ENCODE measurements at regions not wholly inside any gene's neighbourhood (a gene's known extent, or its start where the extent isn't known, plus 50 kb on each side); places are given as distances from the start of the nearest gene placed in this dataset.
"Not testable (repeated sequence)": the region's sequence is repeated elsewhere in the genome, so short reads cannot be mapped to it uniquely, and the experiment has no call there.

- TF ChIP-seq CTCF (IDR thresholded peaks at IDR 0.05): no peak
- Mint-ChIP-seq H3K9me3 (peaks cover 8% of the 10 kb centered on the region), H3K4me1 (no peaks in the 10 kb centered on the region), H3K27me3 (ENCODE audit: low read depth, poor library complexity) (peaks cover 4% of the 10 kb centered on the region), H3K27ac (no peak overlapping the region), H3K36me3 (ENCODE audit: low read depth) (no peaks in the 10 kb centered on the region), H3K4me3 (no peak overlapping the region)
- no peak for DNase-seq
Observed at GRCh38 chr9:10867194-10867593, 254.4 kb upstream of the PTPRD start.

- Mint-ChIP-seq H3K4me3 (no peak overlapping the region), H3K4me1 (no peaks in the 10 kb centered on the region), H3K27me3 (ENCODE audit: low read depth, poor library complexity) (peaks cover 4% of the 10 kb centered on the region), H3K9me3 (peaks cover 11% of the 10 kb centered on the region), H3K36me3 (ENCODE audit: low read depth) (no peaks in the 10 kb centered on the region), H3K27ac (no peak overlapping the region)
- DNase-seq: no peak
- TF ChIP-seq CTCF (IDR thresholded peaks at IDR 0.05): no peak
Observed at GRCh38 chr9:10869687-10870086, 256.9 kb upstream of the PTPRD start.

- H3K27me3 Mint-ChIP-seq (ENCODE audit: low read depth, poor library complexity): peaks cover 4% of the 10 kb centered on the region
- no peaks in the 10 kb centered on the region for H3K36me3 Mint-ChIP-seq (ENCODE audit: low read depth)
- TF ChIP-seq CTCF (IDR thresholded peaks at IDR 0.05): no peak
- H3K4me3 Mint-ChIP-seq: no peak overlapping the region
- no peaks in the 10 kb centered on the region for H3K4me1 Mint-ChIP-seq
- H3K9me3 Mint-ChIP-seq: peaks cover 11% of the 10 kb centered on the region
- DNase-seq: no peak
- no peak overlapping the region for H3K27ac Mint-ChIP-seq
Observed at GRCh38 chr9:10873999-10874398, 261.2 kb upstream of the PTPRD start.

GRCh38 chr9:10875752-10876151, 262.9 kb upstream of the PTPRD start:
- Mint-ChIP-seq H3K36me3 (ENCODE audit: low read depth) (no peaks in the 10 kb centered on the region), H3K9me3 (peaks cover 11% of the 10 kb centered on the region), H3K27ac (no peak overlapping the region), H3K4me3 (no peak overlapping the region), H3K4me1 (no peaks in the 10 kb centered on the region), H3K27me3 (ENCODE audit: low read depth, poor library complexity) (peaks cover 4% of the 10 kb centered on the region)
- no peak for DNase-seq
- no peak for TF ChIP-seq CTCF (IDR thresholded peaks at IDR 0.05)

GRCh38 chr9:10876333-10876732, 263.5 kb upstream of the PTPRD start:
- Mint-ChIP-seq H3K36me3 (ENCODE audit: low read depth) (no peaks in the 10 kb centered on the region), H3K4me1 (no peaks in the 10 kb centered on the region), H3K27me3 (ENCODE audit: low read depth, poor library complexity) (peaks cover 4% of the 10 kb centered on the region), H3K9me3 (peaks cover 11% of the 10 kb centered on the region), H3K4me3 (no peak overlapping the region), H3K27ac (no peak overlapping the region)
- TF ChIP-seq CTCF (IDR thresholded peaks at IDR 0.05): no peak
- DNase-seq: no peak

GRCh38 chr9:10890266-10890665, 277.5 kb upstream of the PTPRD start:
- not testable (repeated sequence) for H3K4me1 Mint-ChIP-seq; DNase-seq; H3K36me3 Mint-ChIP-seq (ENCODE audit: low read depth); H3K4me3 Mint-ChIP-seq; H3K27ac Mint-ChIP-seq; H3K27me3 Mint-ChIP-seq (ENCODE audit: low read depth, poor library complexity)
- peaks cover 14% of the 10 kb centered on the region for H3K9me3 Mint-ChIP-seq
